Neural cell (in vitro differentiated cells): ENCODE measurements at regions not wholly inside any gene's neighbourhood (a gene's known extent, or its start where the extent isn't known, plus 50 kb on each side); places are given as distances from the start of the nearest gene placed in this dataset.
"Not testable (repeated sequence)": the region's sequence is repeated elsewhere in the genome, so short reads cannot be mapped to it uniquely, and the experiment has no call there.

Experiments
- H2AFZ ChIP-seq: fragments of 200-600, 300-800 bp; sonication (generic), shearing (Covaris generic); 2 replicates; pipeline ENCODE4 v1.6.0; 2014; ENCODE audit warnings: low read depth, mild to moderate bottlenecking, antibody characterized with exemption, low read length, moderate library complexity
- H3F3A ChIP-seq: fragments of 200-600 bp; shearing (Covaris generic); 2 replicates; pipeline ENCODE4 v1.6.1; 2016; ENCODE audit warnings: mild to moderate bottlenecking, moderate library complexity, mixed read lengths, antibody characterized with exemption, low read length; ENCODE audit not compliant: insufficient read depth, poor library complexity, severe bottlenecking
- H3K27ac ChIP-seq: fragments of 200-600, 300-800 bp; sonication (generic), shearing (Covaris generic); 2 replicates; pipeline ENCODE4 v1.5.1; 2014; ENCODE audit warnings: mild to moderate bottlenecking, low read length, moderate library complexity
- H3K27me3 ChIP-seq: fragments of 300-800, 200-600 bp; sonication (generic), shearing (Covaris generic); 2 replicates; pipeline ENCODE4 v1.6.0; 2014; ENCODE audit warnings: mild to moderate bottlenecking, low read depth, low read length, moderate library complexity; ENCODE audit not compliant: insufficient read depth
- H3K36me3 ChIP-seq: fragments of 300-800, 200-600 bp; sonication (generic), shearing (Covaris generic); 2 replicates; pipeline ENCODE4 v1.5.1; 2014; ENCODE audit warnings: mild to moderate bottlenecking, antibody characterized with exemption, low read length, moderate library complexity; ENCODE audit not compliant: insufficient read depth
- H3K4me2 ChIP-seq: fragments of 300-800, 200-600 bp; sonication (generic), shearing (Covaris generic); 2 replicates; pipeline ENCODE4 v1.6.0; 2014; ENCODE audit warnings: mild to moderate bottlenecking, low read length
- H3K4me3 ChIP-seq: fragments of 300-800, 200-600 bp; sonication (generic), shearing (Covaris generic); 2 replicates; pipeline ENCODE4 v1.5.1; 2014; ENCODE audit warnings: mild to moderate bottlenecking, low read length, moderate library complexity
- H3K79me2 ChIP-seq: fragments of 200-600 bp; shearing (Covaris generic); replicated peaks from 2 replicates; pipeline ENCODE4 v1.6.0; 2014; ENCODE audit warnings: mild to moderate bottlenecking, low read length, moderate library complexity; ENCODE audit not compliant: insufficient read depth
- H3K9ac ChIP-seq: fragments of 300-800, 200-600 bp; sonication (generic), shearing (Covaris generic); 2 replicates; pipeline ENCODE4 v1.6.1; 2016; ENCODE audit warnings: mild to moderate bottlenecking, low read length, mixed read lengths
- H3K9me2 ChIP-seq: fragments of 200-600 bp; shearing (Covaris generic); 2 replicates; pipeline ENCODE4 v1.6.1; 2016; ENCODE audit warnings: mild to moderate bottlenecking, low read length, mixed read lengths; ENCODE audit not compliant: insufficient read depth
- H3K9me3 ChIP-seq: fragments of 200-600, 300-800 bp; sonication (generic), shearing (Covaris generic); 2 replicates; pipeline ENCODE4 v1.6.1; 2016; ENCODE audit warnings: mild to moderate bottlenecking, mixed run types, low read length, moderate library complexity, mixed read lengths
- H4K20me1 ChIP-seq: fragments of 200-600 bp; shearing (Covaris generic); 2 replicates; pipeline ENCODE4 v1.6.1; 2016; ENCODE audit warnings: mild to moderate bottlenecking, mixed run types; ENCODE audit not compliant: insufficient read depth
- EP300 ChIP-seq: fragments of 450-650 bp; conservative IDR thresholded peaks from 2 replicates; pipeline ENCODE4 v1.6.1; 2014; ENCODE audit warnings: antibody characterized with exemption, mild to moderate bottlenecking, moderate library complexity; ENCODE audit not compliant: poor library complexity, severe bottlenecking
- EZH2 ChIP-seq: fragments of 200-600, 300-800 bp; shearing (Covaris generic), sonication (generic); IDR thresholded peaks from 2 replicates; pipeline ENCODE4 v1.6.1; 2014; ENCODE audit warnings: antibody characterized with exemption, low read length, borderline replicate concordance, mild to moderate bottlenecking; ENCODE audit not compliant: insufficient read depth, poor library complexity, severe bottlenecking
- MXI1 ChIP-seq: fragments of 450-650 bp; conservative IDR thresholded peaks from 2 replicates; pipeline ENCODE4 v1.6.1; 2014; ENCODE audit warnings: antibody characterized with exemption, mild to moderate bottlenecking; ENCODE audit not compliant: poor library complexity, severe bottlenecking
- POLR2AphosphoS5 ChIP-seq: IDR thresholded peaks from 2 replicates; pipeline ENCODE4 v1.6.1; 2012
- RAD21 ChIP-seq: fragments of 450-650 bp; conservative IDR thresholded peaks from 2 replicates; pipeline ENCODE4 v1.6.1; 2014; ENCODE audit warnings: antibody characterized with exemption, mild to moderate bottlenecking, moderate library complexity
- SMC3 ChIP-seq: fragments of 450-650 bp; conservative IDR thresholded peaks from 2 replicates; pipeline ENCODE4 v1.6.1; 2014; ENCODE audit warnings: antibody characterized with exemption, mild to moderate bottlenecking, moderate library complexity; ENCODE audit not compliant: poor library complexity
- TAF1 ChIP-seq: IDR thresholded peaks from 2 replicates; pipeline ENCODE4 v1.6.1; 2012; ENCODE audit warnings: low read depth
- TF ChIP-seq, protein P1 (sequence below): fragments of 450-650 bp; IDR thresholded peaks from 2 replicates; pipeline ENCODE4 v1.5.1; 2014; ENCODE audit warnings: antibody characterized with exemption, mild to moderate bottlenecking, moderate library complexity; ENCODE audit not compliant: poor library complexity, severe bottlenecking
- TF ChIP-seq, protein P2 (sequence below): IDR thresholded peaks from 2 replicates; pipeline ENCODE4 v1.6.1; 2012; ENCODE audit warnings: borderline replicate concordance

DNA sequence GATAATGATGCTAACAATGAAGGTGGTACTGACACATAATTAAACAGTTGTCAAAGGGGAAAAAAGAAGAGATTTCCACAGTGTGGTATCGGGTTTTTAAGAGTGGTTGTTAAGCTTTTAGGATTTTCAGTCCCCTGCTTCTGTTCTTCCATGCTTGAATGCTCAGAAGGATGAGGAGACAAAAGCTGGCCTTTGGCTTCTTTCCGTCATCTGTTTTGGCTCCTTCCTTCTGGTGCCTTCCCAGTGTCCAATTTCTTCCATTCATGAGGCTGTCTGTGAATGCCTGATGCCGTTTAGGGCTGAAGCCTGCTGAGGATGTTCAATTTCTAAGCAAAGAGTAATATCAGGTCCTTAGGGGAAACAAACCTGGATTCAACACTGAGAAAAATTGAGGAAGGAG lies 179.6 kb upstream of the GLRA1 start:
- Histone ChIP-seq H3K4me3 (no peak overlapping the region), H3K36me3 (no peaks in the 10 kb centered on the region), H4K20me1 (no peaks in the 10 kb centered on the region), H3K9ac (no peak overlapping the region), H3K27me3 (no peaks in the 10 kb centered on the region), H3K9me3 (no peaks in the 10 kb centered on the region), H2AFZ (no peak overlapping the region), H3K27ac (no peak overlapping the region), H3K9me2 (no peaks in the 10 kb centered on the region), H3F3A (no peaks in the 10 kb centered on the region), H3K4me2 (no peak overlapping the region), H3K79me2 (no peaks in the 10 kb centered on the region)
- TF ChIP-seq, protein P1, sequence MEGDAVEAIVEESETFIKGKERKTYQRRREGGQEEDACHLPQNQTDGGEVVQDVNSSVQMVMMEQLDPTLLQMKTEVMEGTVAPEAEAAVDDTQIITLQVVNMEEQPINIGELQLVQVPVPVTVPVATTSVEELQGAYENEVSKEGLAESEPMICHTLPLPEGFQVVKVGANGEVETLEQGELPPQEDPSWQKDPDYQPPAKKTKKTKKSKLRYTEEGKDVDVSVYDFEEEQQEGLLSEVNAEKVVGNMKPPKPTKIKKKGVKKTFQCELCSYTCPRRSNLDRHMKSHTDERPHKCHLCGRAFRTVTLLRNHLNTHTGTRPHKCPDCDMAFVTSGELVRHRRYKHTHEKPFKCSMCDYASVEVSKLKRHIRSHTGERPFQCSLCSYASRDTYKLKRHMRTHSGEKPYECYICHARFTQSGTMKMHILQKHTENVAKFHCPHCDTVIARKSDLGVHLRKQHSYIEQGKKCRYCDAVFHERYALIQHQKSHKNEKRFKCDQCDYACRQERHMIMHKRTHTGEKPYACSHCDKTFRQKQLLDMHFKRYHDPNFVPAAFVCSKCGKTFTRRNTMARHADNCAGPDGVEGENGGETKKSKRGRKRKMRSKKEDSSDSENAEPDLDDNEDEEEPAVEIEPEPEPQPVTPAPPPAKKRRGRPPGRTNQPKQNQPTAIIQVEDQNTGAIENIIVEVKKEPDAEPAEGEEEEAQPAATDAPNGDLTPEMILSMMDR: no peak
- TF ChIP-seq EP300 (no peak), MXI1 (no peak), POLR2AphosphoS5 (no peak), TAF1 (no peak), RAD21 (no peak), SMC3 (no peak), EZH2 (no peak)
- TF ChIP-seq, protein P2, sequence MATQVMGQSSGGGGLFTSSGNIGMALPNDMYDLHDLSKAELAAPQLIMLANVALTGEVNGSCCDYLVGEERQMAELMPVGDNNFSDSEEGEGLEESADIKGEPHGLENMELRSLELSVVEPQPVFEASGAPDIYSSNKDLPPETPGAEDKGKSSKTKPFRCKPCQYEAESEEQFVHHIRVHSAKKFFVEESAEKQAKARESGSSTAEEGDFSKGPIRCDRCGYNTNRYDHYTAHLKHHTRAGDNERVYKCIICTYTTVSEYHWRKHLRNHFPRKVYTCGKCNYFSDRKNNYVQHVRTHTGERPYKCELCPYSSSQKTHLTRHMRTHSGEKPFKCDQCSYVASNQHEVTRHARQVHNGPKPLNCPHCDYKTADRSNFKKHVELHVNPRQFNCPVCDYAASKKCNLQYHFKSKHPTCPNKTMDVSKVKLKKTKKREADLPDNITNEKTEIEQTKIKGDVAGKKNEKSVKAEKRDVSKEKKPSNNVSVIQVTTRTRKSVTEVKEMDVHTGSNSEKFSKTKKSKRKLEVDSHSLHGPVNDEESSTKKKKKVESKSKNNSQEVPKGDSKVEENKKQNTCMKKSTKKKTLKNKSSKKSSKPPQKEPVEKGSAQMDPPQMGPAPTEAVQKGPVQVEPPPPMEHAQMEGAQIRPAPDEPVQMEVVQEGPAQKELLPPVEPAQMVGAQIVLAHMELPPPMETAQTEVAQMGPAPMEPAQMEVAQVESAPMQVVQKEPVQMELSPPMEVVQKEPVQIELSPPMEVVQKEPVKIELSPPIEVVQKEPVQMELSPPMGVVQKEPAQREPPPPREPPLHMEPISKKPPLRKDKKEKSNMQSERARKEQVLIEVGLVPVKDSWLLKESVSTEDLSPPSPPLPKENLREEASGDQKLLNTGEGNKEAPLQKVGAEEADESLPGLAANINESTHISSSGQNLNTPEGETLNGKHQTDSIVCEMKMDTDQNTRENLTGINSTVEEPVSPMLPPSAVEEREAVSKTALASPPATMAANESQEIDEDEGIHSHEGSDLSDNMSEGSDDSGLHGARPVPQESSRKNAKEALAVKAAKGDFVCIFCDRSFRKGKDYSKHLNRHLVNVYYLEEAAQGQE: no peak

GRCh38 chr5:152102908-152103307 lies 178.3 kb upstream of the GLRA1 start:
- H3K4me2 ChIP-seq, H4K20me1 ChIP-seq, H3F3A ChIP-seq, H3K9ac ChIP-seq, H3K36me3 ChIP-seq, H3K4me3 ChIP-seq, H3K27ac ChIP-seq, H3K9me2 ChIP-seq, H3K9me3 ChIP-seq, H2AFZ ChIP-seq, H3K79me2 ChIP-seq, H3K27me3 ChIP-seq: not testable (repeated sequence)

- H3K27me3 ChIP-seq: no peaks in the 10 kb centered on the region
- H3K9ac ChIP-seq: no peak overlapping the region
- no peaks in the 10 kb centered on the region for H3F3A ChIP-seq
- H2AFZ ChIP-seq: no peak overlapping the region
- H3K27ac ChIP-seq: no peak overlapping the region
- no peaks in the 10 kb centered on the region for H3K9me3 ChIP-seq
- H3K4me2 ChIP-seq: no peak overlapping the region
- no peaks in the 10 kb centered on the region for H3K36me3 ChIP-seq
- TF ChIP-seq MXI1: no peak
- TF ChIP-seq, protein P1: no peak
- TF ChIP-seq POLR2AphosphoS5: no peak
- no peaks in the 10 kb centered on the region for H4K20me1 ChIP-seq
- no peak overlapping the region for H3K4me3 ChIP-seq
- no peaks in the 10 kb centered on the region for H3K79me2 ChIP-seq
- H3K9me2 ChIP-seq: no peaks in the 10 kb centered on the region
Observed at GRCh38 chr5:152102057-152102456, 177.4 kb upstream of the GLRA1 start.
